Endothelial cell of umbilical vein (primary cell): ENCODE measurements at regions not wholly inside any gene's neighbourhood (a gene's known extent, or its start where the extent isn't known, plus 50 kb on each side); places are given as distances from the start of the nearest gene placed in this dataset.

Experiments
- BruUV-seq: library from RNA; stranded (reverse); fragments of 400-500 nt; replicated peaks from 2 replicates; lab custom pipeline; 2021; lab: Mats Ljungman, UMichigan
- CTCF ChIA-PET: fragments of 300-600, 350-600 bp; sonication (Branson Sonifier 250); formaldehyde crosslinking; loops from one replicate; lab custom pipeline; 2021; ENCODE audit warnings: antibody characterized with exemption, inconsistent platforms; lab: Charles Lee
- POLR2A ChIA-PET: fragments of 300-600, 350-600 bp; sonication (Branson Sonifier 250); formaldehyde crosslinking; loops from one replicate; lab custom pipeline; 2021; ENCODE audit warnings: antibody characterized with exemption, inconsistent platforms; lab: Charles Lee
- DNase-seq: peaks from one replicate; pipeline ENCODE4 v3.0.0-alpha.2; 2011; ENCODE audit warnings: low read depth, low spot score
- FAIRE-seq: peaks from 2 replicates; lab custom pipeline; 2011; peaks lifted over from hg19 to GRCh38; lab: Jason Lieb, UNC
- H2AFZ ChIP-seq: 2 replicates; pipeline ENCODE4 v1.6.0; 2012; ENCODE audit warnings: low read depth, low read length, control low read depth, inconsistent platforms
- H3K27ac ChIP-seq: 2 replicates; pipeline ENCODE4 v1.5.1; 2011; ENCODE audit warnings: low read depth, mild to moderate bottlenecking, control low read depth, low read length, moderate library complexity; ENCODE audit not compliant: insufficient read depth
- H3K27me3 ChIP-seq, 2 experiments: 2 replicates each; pipeline versions ENCODE4 v1.6.0 to v1.6.1; 2011; ENCODE audit warnings: low read length in 2 of 2, mixed read lengths in 1 of 2; ENCODE audit not compliant: control insufficient read depth in 2 of 2, insufficient read depth in 2 of 2
- H3K36me3 ChIP-seq, 2 experiments: 2 replicates in 1 of 2; 3 replicates in 1 of 2; pipeline ENCODE4 v1.5.1; 2011; ENCODE audit warnings: low read length in 2 of 2, mild to moderate bottlenecking in 1 of 2, moderate library complexity in 1 of 2; ENCODE audit not compliant: control insufficient read depth in 2 of 2, insufficient read depth in 2 of 2; ENCODE audit errors: extremely low read depth in 1 of 2
- H3K4me1 ChIP-seq: 3 replicates; pipeline ENCODE4 v1.5.1; 2011; ENCODE audit warnings: mild to moderate bottlenecking, low read length; ENCODE audit not compliant: control insufficient read depth, insufficient read depth; ENCODE audit errors: extremely low read depth
- H3K4me2 ChIP-seq: 2 replicates; pipeline ENCODE4 v1.6.1; 2011; ENCODE audit warnings: low read length, control low read depth, mixed read lengths; ENCODE audit not compliant: insufficient read depth
- H3K4me3 ChIP-seq, 3 experiments: fragments of 200-600 bp in 1 of 3; sonication (generic), shearing (Covaris generic) in 1 of 3; replicated peaks in 1 of 3; 2 replicates each; pipeline ENCODE4 v1.5.1; 2011 to 2016; ENCODE audit warnings: control low read depth in 3 of 3, low read length in 3 of 3, mild to moderate bottlenecking in 2 of 3, inconsistent platforms in 1 of 3, low read depth in 1 of 3, moderate library complexity in 1 of 3; ENCODE audit not compliant: insufficient read depth in 1 of 3
- H3K79me2 ChIP-seq: 2 replicates; pipeline ENCODE4 v1.6.0; 2012; ENCODE audit warnings: low read length, inconsistent platforms; ENCODE audit not compliant: control insufficient read depth, insufficient read depth
- H3K9ac ChIP-seq: replicated peaks from 2 replicates; pipeline ENCODE3; 2011; ENCODE audit warnings: low read length, control low read depth; ENCODE audit not compliant: insufficient read depth; ENCODE audit errors: extremely low read depth
- H3K9me1 ChIP-seq: replicated peaks from 3 replicates; pipeline ENCODE4 v1.6.0; 2011; ENCODE audit warnings: mild to moderate bottlenecking, low read length; ENCODE audit not compliant: control insufficient read depth, insufficient read depth; ENCODE audit errors: extremely low read depth
- H3K9me3 ChIP-seq: replicated peaks from 2 replicates; pipeline ENCODE4 v1.5.1; 2012; ENCODE audit warnings: low read length, inconsistent platforms; ENCODE audit not compliant: control insufficient read depth, insufficient read depth
- H4K20me1 ChIP-seq: replicated peaks from 2 replicates; pipeline ENCODE3; 2011; ENCODE audit warnings: mild to moderate bottlenecking, low read length; ENCODE audit not compliant: control insufficient read depth, insufficient read depth; ENCODE audit errors: extremely low read depth
- EZH2 ChIP-seq: IDR thresholded peaks from 2 replicates; pipeline ENCODE4 v1.6.1; 2012; ENCODE audit warnings: borderline replicate concordance, low read depth, mild to moderate bottlenecking, moderate library complexity, low read length, inconsistent platforms; ENCODE audit not compliant: severe bottlenecking
- FOS ChIP-seq: IDR thresholded peaks from 2 replicates; pipeline ENCODE4 v1.6.1; 2011; ENCODE audit warnings: mild to moderate bottlenecking, low read length, moderate library complexity, borderline replicate concordance; ENCODE audit not compliant: insufficient read depth
- GATA2 ChIP-seq: IDR thresholded peaks from 2 replicates; pipeline ENCODE4 v1.7.0; 2011; ENCODE audit warnings: low read depth, mild to moderate bottlenecking, moderate library complexity, mixed read lengths, low read length; ENCODE audit not compliant: insufficient read length, insufficient read depth
- JUN ChIP-seq: IDR thresholded peaks from 2 replicates; pipeline ENCODE4 v1.6.1; 2011; ENCODE audit warnings: borderline replicate concordance, low read depth; ENCODE audit not compliant: insufficient read length, insufficient read depth
- MAX ChIP-seq: IDR thresholded peaks from 2 replicates; pipeline ENCODE4 v1.6.1; 2011; ENCODE audit not compliant: insufficient read depth, insufficient read length
- MYC ChIP-seq: IDR thresholded peaks from one replicate; pipeline ENCODE4 v1.6.1; 2011; ENCODE audit warnings: mild to moderate bottlenecking, low read depth, low read length
- POLR2A ChIP-seq: IDR thresholded peaks from 2 replicates; pipeline ENCODE4 v1.6.1; 2012; ENCODE audit warnings: low read depth, mild to moderate bottlenecking, control low read depth, low read length
- POLR2AphosphoS5 ChIP-seq: IDR thresholded peaks from 2 replicates; pipeline ENCODE4 v1.6.1; 2012; ENCODE audit warnings: low read depth, mild to moderate bottlenecking, control low read depth, low read length, moderate library complexity; ENCODE audit not compliant: insufficient read depth
- dilution Hi-C: fragments of 300-500 bp; cut with MboI; formaldehyde crosslinking; loops from one replicate; pipeline ENCODE4 v1.15.0; 2019; ENCODE audit warnings: low sequenced_read_pairs; ENCODE audit not compliant: extremely low pct_ligation_motif_present
- intact Hi-C: fragments of 100-400 bp; cut with micrococcal nuclease; formaldehyde crosslinking; loops from one replicate; pipeline ENCODE4 v1.10.0; 2022
- TF ChIP-seq, protein P1 (sequence below), 2 donors: IDR thresholded peaks; 1 replicate in 1 of 2; 2 replicates in 1 of 2; pipeline ENCODE4 v1.5.1; 2011; ENCODE audit warnings: low read length in 2 of 2, mild to moderate bottlenecking in 2 of 2, moderate library complexity in 2 of 2, control low read depth in 1 of 2, inconsistent platforms in 1 of 2, low read depth in 1 of 2; ENCODE audit not compliant: insufficient read depth in 1 of 2; ENCODE audit errors: extremely low read depth in 1 of 2

GRCh38 chr5:153258469-153258868 is 232.0 kb upstream of the GRIA1 start:
- intact Hi-C loops: no loop called here
- H3K36me3 ChIP-seq: no peaks in the 10 kb centered on the region
- no peaks in the 10 kb centered on the region for H3K27me3 ChIP-seq
- no peaks in the 10 kb centered on the region for H3K79me2 ChIP-seq
- H2AFZ ChIP-seq: no peak overlapping the region
- H3K9ac ChIP-seq: no peak overlapping the region
- no peak overlapping the region for H3K4me3 ChIP-seq
- TF ChIP-seq, protein P1, sequence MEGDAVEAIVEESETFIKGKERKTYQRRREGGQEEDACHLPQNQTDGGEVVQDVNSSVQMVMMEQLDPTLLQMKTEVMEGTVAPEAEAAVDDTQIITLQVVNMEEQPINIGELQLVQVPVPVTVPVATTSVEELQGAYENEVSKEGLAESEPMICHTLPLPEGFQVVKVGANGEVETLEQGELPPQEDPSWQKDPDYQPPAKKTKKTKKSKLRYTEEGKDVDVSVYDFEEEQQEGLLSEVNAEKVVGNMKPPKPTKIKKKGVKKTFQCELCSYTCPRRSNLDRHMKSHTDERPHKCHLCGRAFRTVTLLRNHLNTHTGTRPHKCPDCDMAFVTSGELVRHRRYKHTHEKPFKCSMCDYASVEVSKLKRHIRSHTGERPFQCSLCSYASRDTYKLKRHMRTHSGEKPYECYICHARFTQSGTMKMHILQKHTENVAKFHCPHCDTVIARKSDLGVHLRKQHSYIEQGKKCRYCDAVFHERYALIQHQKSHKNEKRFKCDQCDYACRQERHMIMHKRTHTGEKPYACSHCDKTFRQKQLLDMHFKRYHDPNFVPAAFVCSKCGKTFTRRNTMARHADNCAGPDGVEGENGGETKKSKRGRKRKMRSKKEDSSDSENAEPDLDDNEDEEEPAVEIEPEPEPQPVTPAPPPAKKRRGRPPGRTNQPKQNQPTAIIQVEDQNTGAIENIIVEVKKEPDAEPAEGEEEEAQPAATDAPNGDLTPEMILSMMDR (IDR thresholded peaks at IDR 0.05; ENCODE audit: extremely low read depth in 1 of 2, insufficient read depth in 1 of 2, low read depth in 1 of 2, low read length in 2 of 2): no peak
- TF ChIP-seq POLR2A (no peak), FOS (no peak), JUN (no peak), EZH2 (no peak), POLR2AphosphoS5 (no peak), GATA2 (no peak), MAX (no peak), MYC (no peak)
- H3K9me3 ChIP-seq: peaks cover 5% of the 10 kb centered on the region
- ChIA-PET POLR2A (no interaction called here), CTCF (no interaction called here)
- BruUV-seq: no TSS peak
- dilution Hi-C loops: no loop called here
- DNase-seq (no peak), FAIRE-seq (no peak)
- H3K4me2 ChIP-seq: no peak overlapping the region
- H4K20me1 ChIP-seq: no peaks in the 10 kb centered on the region
- H3K27ac ChIP-seq: no peak overlapping the region
- no peaks in the 10 kb centered on the region for H3K4me1 ChIP-seq
- no peaks in the 10 kb centered on the region for H3K9me1 ChIP-seq
